Endothelial cell of umbilical vein (primary cell): ENCODE measurements at regions not wholly inside any gene's neighbourhood (a gene's known extent, or its start where the extent isn't known, plus 50 kb on each side); places are given as distances from the start of the nearest gene placed in this dataset.
"Not testable (repeated sequence)": the region's sequence is repeated elsewhere in the genome, so short reads cannot be mapped to it uniquely, and the experiment has no call there.

Experiments used
- BruUV-seq: library from RNA; stranded (reverse); fragments of 400-500 nt; replicated peaks from 2 replicates; lab custom pipeline; 2021; lab: Mats Ljungman, UMichigan
- CTCF ChIA-PET: fragments of 300-600, 350-600 bp; sonication (Branson Sonifier 250); formaldehyde crosslinking; loops from one replicate; lab custom pipeline; 2021; ENCODE audit warnings: antibody characterized with exemption, inconsistent platforms; lab: Charles Lee
- POLR2A ChIA-PET: fragments of 300-600, 350-600 bp; sonication (Branson Sonifier 250); formaldehyde crosslinking; loops from one replicate; lab custom pipeline; 2021; ENCODE audit warnings: antibody characterized with exemption, inconsistent platforms; lab: Charles Lee
- DNase-seq: peaks from one replicate; pipeline ENCODE4 v3.0.0-alpha.2; 2011; ENCODE audit warnings: low read depth, low spot score
- FAIRE-seq: peaks from 2 replicates; lab custom pipeline; 2011; peaks lifted over from hg19 to GRCh38; lab: Jason Lieb, UNC
- H2AFZ ChIP-seq: 2 replicates; pipeline ENCODE4 v1.6.0; 2012; ENCODE audit warnings: low read depth, low read length, control low read depth, inconsistent platforms
- H3K27ac ChIP-seq: 2 replicates; pipeline ENCODE4 v1.5.1; 2011; ENCODE audit warnings: low read depth, mild to moderate bottlenecking, control low read depth, low read length, moderate library complexity; ENCODE audit not compliant: insufficient read depth
- H3K27me3 ChIP-seq, 2 experiments: 2 replicates each; pipeline versions ENCODE4 v1.6.0 to v1.6.1; 2011; ENCODE audit warnings: low read length in 2 of 2, mixed read lengths in 1 of 2; ENCODE audit not compliant: control insufficient read depth in 2 of 2, insufficient read depth in 2 of 2
- H3K36me3 ChIP-seq, 2 experiments: 2 replicates in 1 of 2; 3 replicates in 1 of 2; pipeline ENCODE4 v1.5.1; 2011; ENCODE audit warnings: low read length in 2 of 2, mild to moderate bottlenecking in 1 of 2, moderate library complexity in 1 of 2; ENCODE audit not compliant: control insufficient read depth in 2 of 2, insufficient read depth in 2 of 2; ENCODE audit errors: extremely low read depth in 1 of 2
- H3K4me1 ChIP-seq: 3 replicates; pipeline ENCODE4 v1.5.1; 2011; ENCODE audit warnings: mild to moderate bottlenecking, low read length; ENCODE audit not compliant: control insufficient read depth, insufficient read depth; ENCODE audit errors: extremely low read depth
- H3K4me2 ChIP-seq: 2 replicates; pipeline ENCODE4 v1.6.1; 2011; ENCODE audit warnings: low read length, control low read depth, mixed read lengths; ENCODE audit not compliant: insufficient read depth
- H3K4me3 ChIP-seq, 3 experiments: fragments of 200-600 bp in 1 of 3; sonication (generic), shearing (Covaris generic) in 1 of 3; replicated peaks in 1 of 3; 2 replicates each; pipeline ENCODE4 v1.5.1; 2011 to 2016; ENCODE audit warnings: control low read depth in 3 of 3, low read length in 3 of 3, mild to moderate bottlenecking in 2 of 3, inconsistent platforms in 1 of 3, low read depth in 1 of 3, moderate library complexity in 1 of 3; ENCODE audit not compliant: insufficient read depth in 1 of 3
- H3K79me2 ChIP-seq: 2 replicates; pipeline ENCODE4 v1.6.0; 2012; ENCODE audit warnings: low read length, inconsistent platforms; ENCODE audit not compliant: control insufficient read depth, insufficient read depth
- H3K9ac ChIP-seq: replicated peaks from 2 replicates; pipeline ENCODE3; 2011; ENCODE audit warnings: low read length, control low read depth; ENCODE audit not compliant: insufficient read depth; ENCODE audit errors: extremely low read depth
- H3K9me1 ChIP-seq: replicated peaks from 3 replicates; pipeline ENCODE4 v1.6.0; 2011; ENCODE audit warnings: mild to moderate bottlenecking, low read length; ENCODE audit not compliant: control insufficient read depth, insufficient read depth; ENCODE audit errors: extremely low read depth
- H3K9me3 ChIP-seq: replicated peaks from 2 replicates; pipeline ENCODE4 v1.5.1; 2012; ENCODE audit warnings: low read length, inconsistent platforms; ENCODE audit not compliant: control insufficient read depth, insufficient read depth
- H4K20me1 ChIP-seq: replicated peaks from 2 replicates; pipeline ENCODE3; 2011; ENCODE audit warnings: mild to moderate bottlenecking, low read length; ENCODE audit not compliant: control insufficient read depth, insufficient read depth; ENCODE audit errors: extremely low read depth
- EZH2 ChIP-seq: IDR thresholded peaks from 2 replicates; pipeline ENCODE4 v1.6.1; 2012; ENCODE audit warnings: borderline replicate concordance, low read depth, mild to moderate bottlenecking, moderate library complexity, low read length, inconsistent platforms; ENCODE audit not compliant: severe bottlenecking
- FOS ChIP-seq: IDR thresholded peaks from 2 replicates; pipeline ENCODE4 v1.6.1; 2011; ENCODE audit warnings: mild to moderate bottlenecking, low read length, moderate library complexity, borderline replicate concordance; ENCODE audit not compliant: insufficient read depth
- GATA2 ChIP-seq: IDR thresholded peaks from 2 replicates; pipeline ENCODE4 v1.7.0; 2011; ENCODE audit warnings: low read depth, mild to moderate bottlenecking, moderate library complexity, mixed read lengths, low read length; ENCODE audit not compliant: insufficient read length, insufficient read depth
- JUN ChIP-seq: IDR thresholded peaks from 2 replicates; pipeline ENCODE4 v1.6.1; 2011; ENCODE audit warnings: borderline replicate concordance, low read depth; ENCODE audit not compliant: insufficient read length, insufficient read depth
- MYC ChIP-seq: IDR thresholded peaks from one replicate; pipeline ENCODE4 v1.6.1; 2011; ENCODE audit warnings: mild to moderate bottlenecking, low read depth, low read length
- POLR2A ChIP-seq: IDR thresholded peaks from 2 replicates; pipeline ENCODE4 v1.6.1; 2012; ENCODE audit warnings: low read depth, mild to moderate bottlenecking, control low read depth, low read length
- POLR2AphosphoS5 ChIP-seq: IDR thresholded peaks from 2 replicates; pipeline ENCODE4 v1.6.1; 2012; ENCODE audit warnings: low read depth, mild to moderate bottlenecking, control low read depth, low read length, moderate library complexity; ENCODE audit not compliant: insufficient read depth
- dilution Hi-C: fragments of 300-500 bp; cut with MboI; formaldehyde crosslinking; loops from one replicate; pipeline ENCODE4 v1.15.0; 2019; ENCODE audit warnings: low sequenced_read_pairs; ENCODE audit not compliant: extremely low pct_ligation_motif_present
- intact Hi-C: fragments of 100-400 bp; cut with micrococcal nuclease; formaldehyde crosslinking; loops from one replicate; pipeline ENCODE4 v1.10.0; 2022
- TF ChIP-seq, protein P1 (sequence below): IDR thresholded peaks from 2 replicates; pipeline ENCODE4 v1.6.1; 2011; ENCODE audit not compliant: insufficient read depth, insufficient read length
- TF ChIP-seq, protein P2 (sequence below), 2 donors: IDR thresholded peaks; 1 replicate in 1 of 2; 2 replicates in 1 of 2; pipeline ENCODE4 v1.5.1; 2011; ENCODE audit warnings: low read length in 2 of 2, mild to moderate bottlenecking in 2 of 2, moderate library complexity in 2 of 2, control low read depth in 1 of 2, inconsistent platforms in 1 of 2, low read depth in 1 of 2; ENCODE audit not compliant: insufficient read depth in 1 of 2; ENCODE audit errors: extremely low read depth in 1 of 2

DNA sequence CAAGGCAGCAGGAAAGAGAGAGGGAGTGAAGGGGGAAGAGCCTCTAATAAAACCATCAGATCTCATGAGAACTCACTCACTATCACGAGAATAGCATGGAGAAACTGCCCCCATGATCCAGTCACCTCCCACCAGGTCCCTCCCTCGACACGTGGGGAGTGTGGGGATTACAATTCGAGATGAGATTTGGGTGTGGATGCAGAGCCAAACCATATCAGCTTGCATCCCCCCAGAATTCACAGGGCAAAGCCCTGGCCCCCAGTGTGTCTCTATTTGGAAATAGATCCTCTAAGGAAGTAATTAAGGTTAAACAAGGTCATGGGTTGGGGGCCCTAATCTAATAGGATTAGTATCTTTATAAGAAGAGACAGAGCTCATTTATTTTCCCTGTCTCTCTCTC lies 56.1 kb upstream of the TCL1A start:
- Histone ChIP-seq H3K9ac (no peak overlapping the region), H3K4me1 (no peaks in the 10 kb centered on the region), H3K27me3 (no peaks in the 10 kb centered on the region), H3K4me3 (no peak overlapping the region), H4K20me1 (no peaks in the 10 kb centered on the region), H3K9me1 (no peaks in the 10 kb centered on the region), H3K36me3 (no peaks in the 10 kb centered on the region), H3K4me2 (no peak overlapping the region), H3K79me2 (no peaks in the 10 kb centered on the region), H3K27ac (no peak overlapping the region), H2AFZ (no peak overlapping the region), H3K9me3 (no peaks in the 10 kb centered on the region)
- DNase-seq (no peak), FAIRE-seq (no peak)
- TF ChIP-seq EZH2: no peak
- TF ChIP-seq POLR2AphosphoS5: no peak
- TF ChIP-seq POLR2A: no peak
- TF ChIP-seq, protein P1, sequence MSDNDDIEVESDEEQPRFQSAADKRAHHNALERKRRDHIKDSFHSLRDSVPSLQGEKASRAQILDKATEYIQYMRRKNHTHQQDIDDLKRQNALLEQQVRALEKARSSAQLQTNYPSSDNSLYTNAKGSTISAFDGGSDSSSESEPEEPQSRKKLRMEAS: no peak
- no peak for TF ChIP-seq GATA2
- TF ChIP-seq JUN: no peak
- TF ChIP-seq, protein P2, sequence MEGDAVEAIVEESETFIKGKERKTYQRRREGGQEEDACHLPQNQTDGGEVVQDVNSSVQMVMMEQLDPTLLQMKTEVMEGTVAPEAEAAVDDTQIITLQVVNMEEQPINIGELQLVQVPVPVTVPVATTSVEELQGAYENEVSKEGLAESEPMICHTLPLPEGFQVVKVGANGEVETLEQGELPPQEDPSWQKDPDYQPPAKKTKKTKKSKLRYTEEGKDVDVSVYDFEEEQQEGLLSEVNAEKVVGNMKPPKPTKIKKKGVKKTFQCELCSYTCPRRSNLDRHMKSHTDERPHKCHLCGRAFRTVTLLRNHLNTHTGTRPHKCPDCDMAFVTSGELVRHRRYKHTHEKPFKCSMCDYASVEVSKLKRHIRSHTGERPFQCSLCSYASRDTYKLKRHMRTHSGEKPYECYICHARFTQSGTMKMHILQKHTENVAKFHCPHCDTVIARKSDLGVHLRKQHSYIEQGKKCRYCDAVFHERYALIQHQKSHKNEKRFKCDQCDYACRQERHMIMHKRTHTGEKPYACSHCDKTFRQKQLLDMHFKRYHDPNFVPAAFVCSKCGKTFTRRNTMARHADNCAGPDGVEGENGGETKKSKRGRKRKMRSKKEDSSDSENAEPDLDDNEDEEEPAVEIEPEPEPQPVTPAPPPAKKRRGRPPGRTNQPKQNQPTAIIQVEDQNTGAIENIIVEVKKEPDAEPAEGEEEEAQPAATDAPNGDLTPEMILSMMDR (IDR thresholded peaks at IDR 0.05; ENCODE audit: extremely low read depth in 1 of 2, insufficient read depth in 1 of 2, low read depth in 1 of 2, low read length in 2 of 2): no peak
- no peak for TF ChIP-seq FOS
- no peak for TF ChIP-seq MYC
- POLR2A ChIA-PET: no interaction called here
- CTCF ChIA-PET: no interaction called here
- BruUV-seq: no TSS peak
- intact Hi-C loops (loop anchor here (5.0 kb wide), 1 partner anchor 328 kb away; no protein-coding TSS in a partner anchor), dilution Hi-C loops (no loop called here)

- H2AFZ ChIP-seq, H3K9me1 ChIP-seq, FAIRE-seq, H3K79me2 ChIP-seq, CTCF ChIA-PET, H3K36me3 ChIP-seq, H3K27me3 ChIP-seq, POLR2A ChIA-PET, H3K4me1 ChIP-seq, BruUV-seq, H3K27ac ChIP-seq, H3K4me2 ChIP-seq, H3K9me3 ChIP-seq, H4K20me1 ChIP-seq, dilution Hi-C loops, intact Hi-C loops, H3K9ac ChIP-seq, H3K4me3 ChIP-seq, DNase-seq: not testable (repeated sequence)
Measured at GRCh38 chr14:95769431-95769830, 55.5 kb upstream of the TCL1A start.
